Ascending aorta (tissue), 2 donors: ENCODE measurements at regions not wholly inside any gene's neighbourhood (a gene's known extent, or its start where the extent isn't known, plus 50 kb on each side); places are given as distances from the start of the nearest gene placed in this dataset.

ENCODE experiments used
- DNase-seq, 2 donors: peaks; one replicate each; pipeline ENCODE4 v3.0.0-alpha.2; 2019; ENCODE audit warnings: low spot score in 2 of 2
- H3K27ac ChIP-seq, 2 donors: fragments of 200-600 bp; sonication (generic); one replicate each; pipeline ENCODE4 v1.5.1; 2016 to 2017; ENCODE audit warnings: mild to moderate bottlenecking in 1 of 2
- H3K27me3 ChIP-seq: fragments of 200-600 bp; sonication (generic); one replicate; pipeline ENCODE4 v1.5.1; 2017
- H3K36me3 ChIP-seq, 2 donors: fragments of 200-600 bp; sonication (generic); one replicate each; pipeline ENCODE4 v1.5.1; 2016
- H3K4me1 ChIP-seq, 2 donors: fragments of 200-600 bp; sonication (generic); one replicate each; pipeline ENCODE4 v1.5.1; 2016 to 2017; ENCODE audit warnings: mild to moderate bottlenecking in 1 of 2
- H3K4me3 ChIP-seq, 2 donors: fragments of 200-600 bp; sonication (generic); one replicate each; pipeline ENCODE4 v1.5.1; 2016 to 2017; ENCODE audit warnings: mild to moderate bottlenecking in 1 of 2
- H3K9me3 ChIP-seq, 2 donors: fragments of 200-600 bp; sonication (generic); one replicate each; pipeline ENCODE4 v1.5.1; 2016
- CTCF ChIP-seq, 3 experiments: fragments of 200-600 bp in 2 of 3; fragments of 450-650 bp in 1 of 3; sonication (generic) in 2 of 3; IDR thresholded peaks; one replicate each; pipeline ENCODE4 v1.5.1; 2016 to 2019; ENCODE audit warnings: antibody characterized with exemption in 3 of 3, mild to moderate bottlenecking in 1 of 3, moderate library complexity in 1 of 3
- intact Hi-C: fragments of 100-400 bp; cut with DNase I; formaldehyde crosslinking; loops from one replicate; pipeline ENCODE4 v1.15.1; 2023

- Histone ChIP-seq H3K27ac (no peak overlapping the region), H3K4me1 (no peaks in the 10 kb centered on the region), H3K36me3 (no peaks in the 10 kb centered on the region), H3K4me3 (no peak overlapping the region), H3K27me3 (no peaks in the 10 kb centered on the region), H3K9me3 (no peaks in the 10 kb centered on the region)
- no peak for TF ChIP-seq CTCF (IDR thresholded peaks at IDR 0.05)
- intact Hi-C loops, result no loop called here
- DNase-seq, result no peak
Observed at GRCh38 chr16:65618333-65618732, 496.5 kb upstream of the CDH11 start.

- no peak overlapping the region for H3K27ac ChIP-seq
- TF ChIP-seq CTCF (IDR thresholded peaks at IDR 0.05), result no peak
- no peaks in the 10 kb centered on the region for H3K36me3 ChIP-seq
- no peak for DNase-seq
- intact Hi-C loops, result no loop called here
- no peaks in the 10 kb centered on the region for H3K4me1 ChIP-seq
- H3K4me3 ChIP-seq, result no peak overlapping the region
- no peaks in the 10 kb centered on the region for H3K27me3 ChIP-seq
- H3K9me3 ChIP-seq, result no peaks in the 10 kb centered on the region
Observed at GRCh38 chr16:65617421-65617820, 495.6 kb upstream of the CDH11 start.

- no peak for DNase-seq
- H3K9me3 ChIP-seq, result no peaks in the 10 kb centered on the region
- intact Hi-C loops, result no loop called here
- no peak overlapping the region for H3K27ac ChIP-seq
- no peak overlapping the region for H3K4me3 ChIP-seq
- H3K27me3 ChIP-seq, result no peaks in the 10 kb centered on the region
- no peaks in the 10 kb centered on the region for H3K4me1 ChIP-seq
- TF ChIP-seq CTCF (IDR thresholded peaks at IDR 0.05), result no peak
- H3K36me3 ChIP-seq, result no peaks in the 10 kb centered on the region
Observed at GRCh38 chr16:65608455-65608854, 486.6 kb upstream of the CDH11 start.

- intact Hi-C loops, result no loop called here
- no peak for TF ChIP-seq CTCF (IDR thresholded peaks at IDR 0.05)
- Histone ChIP-seq H3K4me1 (no peaks in the 10 kb centered on the region), H3K4me3 (no peak overlapping the region), H3K36me3 (no peaks in the 10 kb centered on the region), H3K27me3 (no peaks in the 10 kb centered on the region), H3K9me3 (no peaks in the 10 kb centered on the region), H3K27ac (no peak overlapping the region)
- DNase-seq, result no peak
Observed at GRCh38 chr16:65604771-65605170, 482.9 kb upstream of the CDH11 start.

GRCh38 chr16:65601781-65602180, 479.9 kb upstream of the CDH11 start:
- no peaks in the 10 kb centered on the region for H3K36me3 ChIP-seq
- H3K4me3 ChIP-seq, result no peak overlapping the region
- TF ChIP-seq CTCF (IDR thresholded peaks at IDR 0.05), result no peak
- H3K9me3 ChIP-seq, result no peaks in the 10 kb centered on the region
- H3K4me1 ChIP-seq, result no peaks in the 10 kb centered on the region
- no peak for DNase-seq
- intact Hi-C loops, result no loop called here
- no peaks in the 10 kb centered on the region for H3K27me3 ChIP-seq
- no peak overlapping the region for H3K27ac ChIP-seq

GRCh38 chr16:65600629-65601028, 478.8 kb upstream of the CDH11 start:
- TF ChIP-seq CTCF (IDR thresholded peaks at IDR 0.05), result no peak
- intact Hi-C loops, result no loop called here

More at GRCh38 chr16:65600629-65601028, 478.8 kb upstream of the CDH11 start:
- DNase-seq, result no peak
- Histone ChIP-seq H3K36me3 (no peaks in the 10 kb centered on the region), H3K27me3 (no peaks in the 10 kb centered on the region), H3K27ac (no peak overlapping the region), H3K4me3 (no peak overlapping the region), H3K9me3 (no peaks in the 10 kb centered on the region), H3K4me1 (no peaks in the 10 kb centered on the region)
